GM21529 (cell line): ENCODE measurements at regions not wholly inside any gene's neighbourhood (a gene's known extent, or its start where the extent isn't known, plus 50 kb on each side); places are given as distances from the start of the nearest gene placed in this dataset.

ENCODE experiments used
- ATAC-seq: cut with Tn5 transposase; IDR thresholded peaks from one replicate; pipeline ENCODE4 v1.9.1; 2021; ENCODE audit not compliant: unreplicated experiment

DNA sequence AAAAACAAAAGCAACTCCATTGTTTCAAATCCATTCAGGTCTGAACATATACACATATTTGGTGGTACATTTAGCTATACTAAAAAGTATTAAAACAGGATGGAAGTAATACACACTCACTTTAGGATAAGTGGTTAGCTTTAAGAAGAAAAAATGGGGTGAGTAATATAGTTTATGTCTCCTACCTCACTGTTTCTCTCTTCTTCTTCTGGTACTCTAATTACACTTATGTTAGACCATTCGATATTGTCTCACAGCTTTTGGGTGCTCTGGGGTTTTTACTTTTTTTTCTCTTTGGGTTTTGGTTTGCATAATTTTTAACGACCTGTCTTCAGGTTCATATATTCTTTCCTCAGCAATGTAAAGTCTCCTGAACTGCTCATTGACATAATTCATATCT, 75.4 kb upstream of the AKAP13 start:
- no peak for ATAC-seq

DNA sequence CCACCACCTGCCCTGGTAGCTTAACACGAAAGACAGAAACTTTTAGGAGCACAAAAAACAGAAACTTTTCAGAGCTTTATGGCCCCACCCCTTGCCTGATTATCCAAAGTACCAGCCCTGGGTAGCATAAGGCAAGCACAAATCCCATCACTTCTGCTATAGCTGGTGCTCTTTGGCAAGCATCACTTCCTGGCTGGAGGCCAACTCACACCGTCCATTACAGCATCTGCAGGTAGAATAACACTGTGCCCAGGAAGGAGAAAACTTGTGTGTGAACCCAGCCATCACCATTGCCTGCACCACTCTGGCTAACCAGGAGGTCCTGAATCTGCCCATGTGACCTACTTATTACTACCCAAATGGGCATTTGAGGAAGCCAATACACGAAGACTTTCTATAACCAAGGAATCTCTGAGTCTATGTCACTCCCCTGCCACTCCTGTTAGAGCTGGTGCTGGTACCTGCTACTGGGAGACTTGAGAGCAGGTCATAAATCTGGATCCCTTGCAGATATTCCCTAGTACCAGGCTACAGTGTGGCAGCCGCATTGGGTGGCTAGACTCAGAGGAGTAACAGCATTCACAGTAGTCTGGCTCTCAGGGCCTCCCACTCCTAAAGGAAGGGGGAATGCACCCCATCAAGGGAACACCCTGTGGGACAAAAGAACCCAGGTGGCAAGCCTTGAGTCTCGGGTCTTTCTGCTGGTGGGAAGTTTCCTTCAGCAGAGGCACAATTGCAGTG, 73.3 kb upstream of the AKAP13 start:
- no peak for ATAC-seq

DNA sequence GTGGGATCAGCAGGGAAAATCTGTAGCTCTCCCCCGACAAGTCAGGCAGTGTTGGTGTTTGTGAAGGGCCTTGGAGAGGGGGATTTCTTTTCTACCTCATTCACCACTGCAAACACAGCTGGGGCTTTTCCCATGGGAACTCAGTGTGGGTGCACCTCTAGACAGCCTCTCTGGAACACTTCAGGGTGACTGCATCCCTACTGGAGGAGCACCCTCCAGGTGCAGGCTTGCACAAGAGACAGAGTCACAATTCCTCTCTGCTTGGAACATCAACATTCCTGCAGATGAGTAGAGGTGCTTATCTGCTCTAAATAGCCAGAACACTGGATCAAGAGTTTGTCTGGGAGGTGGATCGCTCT, 72.7 kb upstream of the AKAP13 start:
- ATAC-seq, result no peak

DNA sequence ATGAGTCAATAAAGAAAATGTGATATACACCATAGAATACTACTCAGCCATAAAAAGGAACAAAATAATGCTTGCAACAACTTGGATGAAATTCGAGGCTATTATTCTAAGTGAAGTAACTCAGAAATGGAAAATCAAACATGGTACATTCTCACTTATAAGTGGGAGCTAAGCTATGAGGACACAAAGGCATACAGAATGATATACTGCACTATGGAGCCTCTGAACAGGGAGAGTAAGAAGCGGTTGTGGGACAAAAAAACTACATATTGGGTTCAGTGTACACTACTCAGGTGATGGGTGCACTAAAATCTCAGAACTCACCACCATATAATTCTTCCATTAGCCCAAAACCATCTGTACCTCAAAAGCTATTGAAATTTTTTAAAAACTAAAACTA, 68.8 kb upstream of the AKAP13 start:
- ATAC-seq, result no peak

DNA sequence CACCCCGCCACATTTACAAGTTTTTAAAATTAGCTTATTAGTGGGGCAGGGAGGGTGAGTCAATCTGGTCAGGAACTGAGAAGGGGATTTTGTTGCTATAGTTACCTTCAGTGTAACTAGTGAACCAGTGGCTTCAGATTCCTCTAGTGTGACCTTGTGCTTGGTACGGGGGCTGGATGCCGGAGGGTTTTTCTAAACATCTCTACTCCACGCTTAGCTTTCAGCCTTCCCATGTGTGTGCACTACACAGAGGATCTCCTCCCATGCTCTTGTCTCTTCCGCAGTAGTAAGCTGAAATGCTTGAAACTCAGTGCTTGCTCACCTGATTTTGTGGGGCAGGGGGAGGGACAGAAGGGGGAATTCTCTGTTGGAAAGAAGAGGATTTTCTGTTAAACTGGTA, 67.9 kb upstream of the AKAP13 start:
- ATAC-seq, result peak; percentile 97

DNA sequence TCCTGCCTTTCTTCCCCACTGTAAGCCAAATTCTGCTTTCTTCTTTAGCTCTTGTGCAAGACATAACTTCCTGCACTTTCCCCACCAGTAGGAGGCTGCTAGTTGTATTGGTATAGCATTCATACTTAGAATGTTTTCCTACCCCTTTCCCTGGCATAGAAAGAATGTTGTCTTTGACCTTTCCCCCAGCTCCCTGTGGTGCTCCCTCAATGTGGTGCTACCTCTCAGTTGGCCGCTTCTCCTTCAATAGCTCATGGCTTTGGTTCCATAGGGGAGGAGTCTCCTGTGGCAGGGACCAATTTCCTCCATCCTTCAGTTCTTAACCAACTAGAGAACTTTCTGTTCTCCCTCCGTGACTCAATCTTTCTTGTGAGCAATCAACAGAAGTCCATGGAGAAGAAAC, 67.5 kb upstream of the AKAP13 start:
- ATAC-seq, result peak; percentile 13

DNA sequence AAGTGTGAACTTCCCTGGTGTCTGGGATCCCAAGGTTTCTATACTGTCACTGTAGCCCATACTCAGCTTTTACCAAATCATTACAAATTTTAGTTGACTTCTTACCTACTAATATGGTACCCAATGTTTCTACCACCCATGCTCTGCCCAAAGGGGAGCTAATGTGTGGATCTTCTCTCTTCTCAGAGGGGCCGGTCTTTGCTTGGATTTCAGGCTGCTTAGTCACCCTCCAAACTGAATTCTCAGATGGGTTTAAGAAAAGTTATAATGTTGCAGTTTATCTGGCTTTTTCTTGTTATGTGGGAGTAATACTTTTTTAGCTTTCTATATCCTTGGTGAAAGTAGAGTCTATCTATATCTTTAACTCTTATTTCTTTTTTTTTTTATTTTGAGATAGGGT, 67.1 kb upstream of the AKAP13 start:
- no peak for ATAC-seq

DNA sequence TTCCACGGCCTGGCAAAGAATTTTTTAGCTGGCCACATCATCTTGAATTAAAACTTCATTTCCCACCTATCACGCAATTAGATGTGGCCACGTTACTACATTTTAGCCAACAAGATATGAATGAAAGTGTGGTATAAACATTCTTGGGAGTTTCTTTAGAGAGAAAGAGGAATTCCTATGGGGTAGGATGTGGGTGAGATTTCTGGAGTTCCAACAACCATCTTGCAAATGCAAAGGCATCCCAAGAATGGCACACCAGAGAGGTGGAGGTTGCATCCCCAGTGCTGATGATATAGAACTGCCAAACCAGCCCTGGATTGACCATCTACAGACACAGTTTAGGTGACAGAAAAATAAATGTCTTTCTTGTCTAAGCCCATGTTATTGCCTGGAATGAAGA, 66.3 kb upstream of the AKAP13 start:
- ATAC-seq, result no peak

DNA sequence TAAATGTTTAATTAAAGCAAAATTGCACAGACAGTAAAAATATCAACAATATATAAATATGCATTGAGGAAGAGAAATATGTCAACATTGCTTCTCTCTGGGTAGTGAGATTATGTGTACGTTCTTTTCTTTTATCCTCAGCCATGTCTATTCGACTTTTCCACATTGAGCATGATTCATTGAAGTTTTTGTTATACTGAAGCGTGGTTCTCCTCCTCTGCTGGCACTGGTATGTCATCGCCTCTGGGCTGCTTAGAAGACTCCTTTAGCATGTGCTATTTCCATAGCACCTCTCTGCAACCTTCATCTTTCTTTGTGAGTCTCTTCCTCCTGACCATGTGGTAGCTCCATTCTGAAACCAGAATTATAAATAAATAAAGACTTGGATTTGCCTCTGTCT, 65.8 kb upstream of the AKAP13 start:
- ATAC-seq, result no peak

DNA sequence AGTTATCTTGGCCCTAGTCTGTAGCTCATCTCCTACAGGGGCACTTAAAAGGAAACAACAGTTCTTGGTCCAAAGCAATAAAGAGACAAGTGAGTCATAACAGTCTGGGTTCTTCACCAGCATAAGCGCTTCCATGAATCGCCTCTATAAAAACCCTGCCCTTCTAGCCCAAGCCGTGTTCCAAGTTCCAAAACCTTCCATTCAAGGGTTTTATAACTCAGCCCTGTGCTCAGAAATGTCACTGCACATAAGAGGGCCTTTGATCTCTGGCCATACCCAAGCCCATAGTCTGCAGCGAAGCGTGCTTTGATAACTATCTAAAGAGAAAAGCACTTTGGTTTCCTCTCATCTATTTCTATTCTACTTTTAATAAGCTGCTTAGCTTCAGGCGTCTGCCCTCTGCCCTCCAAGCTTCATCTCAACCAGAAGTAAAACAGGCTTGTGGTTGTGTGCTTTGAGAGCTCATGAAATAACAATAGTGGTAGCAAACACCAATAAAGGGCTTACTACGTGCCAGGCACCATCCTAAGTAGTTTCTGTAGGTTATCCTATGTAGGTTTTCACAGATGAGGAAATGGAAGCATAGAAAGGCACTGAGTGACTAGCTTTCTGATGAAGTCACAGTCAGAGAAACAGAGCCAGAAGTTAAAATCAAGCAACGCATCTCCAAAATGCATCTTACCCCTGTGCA, 64.0 kb upstream of the AKAP13 start:
- ATAC-seq, result no peak

DNA sequence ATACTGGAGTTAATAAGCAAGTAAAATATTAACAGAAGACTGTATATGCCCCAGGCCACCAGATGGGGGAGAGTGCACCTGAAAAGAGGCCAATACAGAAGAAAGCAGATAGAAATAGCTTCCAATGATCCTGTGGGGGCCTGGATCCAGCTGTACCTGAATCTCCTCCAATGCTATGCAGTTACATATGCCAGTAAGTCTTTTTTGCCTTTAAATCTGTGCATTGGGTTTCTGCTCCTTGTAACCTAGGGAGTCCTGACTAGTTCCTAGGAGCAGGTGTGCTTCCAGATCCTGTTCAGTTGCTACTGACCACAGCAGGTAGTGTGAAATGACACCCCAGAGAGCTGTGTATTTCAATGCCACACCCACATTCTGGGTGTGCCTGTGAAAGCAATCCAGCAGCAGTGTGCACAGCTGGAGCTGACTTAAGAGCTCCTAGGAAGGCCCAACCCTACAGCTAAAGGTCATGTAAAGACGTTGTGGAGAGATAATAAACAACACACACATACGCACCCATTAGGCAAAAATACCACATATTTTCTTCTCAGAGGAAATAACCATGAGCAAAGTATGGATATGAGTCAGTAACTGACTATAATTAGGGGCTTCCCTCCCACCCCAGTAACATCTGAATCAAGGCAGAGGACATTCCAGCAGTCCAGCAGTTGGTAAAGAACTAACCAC, 62.2 kb upstream of the AKAP13 start:
- ATAC-seq, result peak; percentile 94

DNA sequence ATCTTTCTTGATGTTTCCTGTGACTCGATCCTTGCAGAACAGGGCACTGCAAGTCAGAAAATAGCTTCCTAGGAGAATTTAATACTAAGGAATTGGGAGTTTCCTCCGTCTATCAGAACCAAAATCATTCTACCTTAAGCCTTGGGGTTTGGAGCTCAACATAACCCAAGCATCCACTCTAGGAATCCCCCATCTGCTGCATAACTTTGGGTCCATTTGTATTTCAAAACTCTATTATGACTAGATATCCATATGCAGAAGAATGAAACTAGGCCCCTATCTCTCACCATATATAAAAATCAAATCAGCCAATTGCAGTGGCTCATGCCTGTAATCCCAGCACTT, 61.7 kb upstream of the AKAP13 start:
- peak; percentile 16 for ATAC-seq

DNA sequence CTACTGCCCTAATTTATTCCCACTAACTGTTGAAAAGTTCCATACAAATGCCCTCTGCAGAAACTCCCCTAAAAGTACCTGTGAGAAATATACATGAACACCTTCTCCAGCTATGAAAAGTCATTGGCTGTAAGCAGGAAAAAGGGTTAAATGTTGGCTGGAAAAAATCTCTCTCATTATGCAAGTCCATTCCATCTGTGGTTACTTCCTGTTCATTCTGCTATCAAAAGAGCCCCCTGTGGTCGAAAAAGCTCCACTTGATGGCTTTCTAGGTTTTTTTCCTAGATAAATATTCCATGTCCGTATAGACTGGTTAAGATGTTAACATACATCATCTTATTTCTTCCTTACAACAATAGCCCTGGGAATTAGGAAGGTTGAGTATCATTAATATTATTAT, 56.2 kb upstream of the AKAP13 start:
- no peak for ATAC-seq

DNA sequence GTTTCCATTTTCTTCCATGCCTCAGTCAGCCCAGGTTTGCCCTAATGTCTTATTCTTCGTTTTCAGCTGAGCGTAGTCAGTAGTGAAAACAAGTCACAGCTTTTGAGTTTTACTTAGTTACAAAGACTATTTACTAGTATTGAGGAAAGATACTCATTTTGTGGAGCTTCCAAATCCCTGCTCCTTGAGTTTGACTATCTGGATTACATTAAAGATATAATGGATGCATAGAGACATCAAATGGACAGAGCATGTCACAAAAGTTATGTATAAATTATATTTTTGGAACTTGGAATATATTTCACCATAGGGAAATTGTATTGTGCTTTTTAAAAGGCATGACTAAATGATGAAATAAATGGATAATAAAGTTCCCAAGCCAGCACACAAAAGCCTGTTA, 54.6 kb upstream of the AKAP13 start:
- ATAC-seq, result no peak

DNA sequence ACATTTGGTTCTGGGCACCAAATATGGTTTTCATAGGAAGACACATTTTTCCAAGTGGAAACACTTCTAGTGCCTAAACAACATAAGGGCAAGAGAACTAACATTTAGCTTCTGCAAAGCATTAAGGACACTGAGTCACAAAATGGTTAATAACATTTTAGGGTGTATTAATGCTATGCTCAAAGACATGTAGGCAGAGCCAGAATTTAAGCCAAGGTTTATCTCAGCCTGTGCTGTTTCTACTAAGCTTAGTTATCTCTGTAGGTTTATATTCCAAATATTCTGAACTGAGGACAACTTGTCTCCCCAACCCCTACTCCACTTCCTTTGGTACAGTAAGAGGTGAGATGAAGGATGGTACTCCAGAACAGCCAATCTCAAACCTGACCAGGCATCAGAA, 54.1 kb upstream of the AKAP13 start:
- ATAC-seq, result no peak

DNA sequence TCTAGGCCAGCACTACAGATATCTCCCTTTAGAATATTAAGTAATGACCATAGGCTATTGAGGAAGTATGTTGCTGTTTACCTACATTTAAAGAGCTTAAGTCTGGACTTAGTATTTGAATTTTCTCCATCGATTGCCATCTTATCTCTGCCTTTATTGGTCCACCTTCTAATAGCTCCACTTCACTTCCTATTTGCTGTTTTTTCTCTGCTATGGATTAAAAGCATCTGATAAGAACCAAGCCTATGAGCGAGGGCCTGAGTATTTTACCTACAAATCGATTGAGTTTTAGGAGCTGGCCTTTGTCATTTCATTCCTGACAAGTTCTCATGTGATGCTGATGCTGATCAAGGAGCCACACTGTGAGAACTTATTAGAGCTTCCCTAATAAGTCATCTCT, 52.6 kb upstream of the AKAP13 start:
- no peak for ATAC-seq

DNA sequence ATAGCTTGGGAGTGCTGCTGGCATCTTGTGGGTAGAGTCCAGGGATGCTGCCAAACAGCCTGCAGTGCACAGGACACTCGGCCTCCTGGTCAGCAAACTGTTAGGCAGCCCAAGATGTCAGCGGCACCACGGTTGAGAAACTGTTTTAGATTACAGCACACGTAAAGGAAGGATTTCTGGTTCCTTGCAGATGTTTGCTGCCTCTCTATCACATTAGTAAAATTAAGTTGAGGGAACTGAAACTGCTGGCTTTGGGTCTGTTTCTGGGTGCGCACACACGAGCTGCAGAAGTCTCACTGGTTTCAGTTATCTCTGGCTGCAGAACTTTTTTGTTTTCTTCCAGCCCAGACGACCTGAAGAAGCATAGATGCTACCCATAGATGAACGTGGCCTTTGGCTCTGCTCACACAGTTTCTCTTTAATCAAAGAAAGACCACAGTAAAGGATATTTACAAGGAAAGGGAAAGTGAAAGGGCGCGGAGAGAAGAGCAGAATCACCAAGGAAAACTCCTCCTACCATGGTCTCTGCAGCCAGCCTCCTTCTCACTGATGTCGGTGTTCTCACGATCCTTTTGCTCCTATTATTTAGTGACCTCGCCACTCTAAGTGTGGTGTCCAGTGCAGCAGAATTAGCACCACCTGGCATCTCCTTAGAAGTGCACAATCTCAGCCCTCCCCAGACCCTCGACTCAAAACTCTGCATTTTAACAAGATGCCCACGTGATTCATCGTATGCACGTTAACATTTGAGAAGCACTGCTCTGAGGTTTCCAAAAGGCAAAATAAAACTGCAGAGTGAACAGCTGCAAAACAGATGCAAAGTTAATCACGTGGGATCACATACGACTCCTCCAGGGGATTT, 50.6 kb upstream of the AKAP13 start:
- peak; percentile 62 for ATAC-seq
